Glutamatergic neuron (in vitro differentiated cells): ENCODE measurements at regions not wholly inside any gene's neighbourhood (a gene's known extent, or its start where the extent isn't known, plus 50 kb on each side); places are given as distances from the start of the nearest gene placed in this dataset.

ENCODE experiments used
- DNase-seq: peaks from one replicate; pipeline ENCODE4 v3.0.0; 2022
- H3K27ac Mint-ChIP-seq: one replicate; pipeline ENCODE4 v1.8.0; 2020; ENCODE audit warnings: mild to moderate bottlenecking, mixed read lengths, inconsistent platforms; ENCODE audit not compliant: unreplicated experiment
- H3K27me3 Mint-ChIP-seq: one replicate; pipeline ENCODE4 v1.8.0; 2020; ENCODE audit warnings: mild to moderate bottlenecking, moderate library complexity, mixed read lengths, inconsistent platforms; ENCODE audit not compliant: unreplicated experiment
- H3K36me3 Mint-ChIP-seq: one replicate; pipeline ENCODE4 v1.8.0; 2020; ENCODE audit warnings: mild to moderate bottlenecking, mixed read lengths, inconsistent platforms; ENCODE audit not compliant: unreplicated experiment
- H3K4me1 Mint-ChIP-seq: one replicate; pipeline ENCODE4 v1.8.0; 2020; ENCODE audit warnings: mild to moderate bottlenecking, low read depth, mixed read lengths, inconsistent platforms; ENCODE audit not compliant: unreplicated experiment
- H3K4me3 Mint-ChIP-seq: one replicate; pipeline ENCODE4 v1.8.0; 2020; ENCODE audit warnings: mild to moderate bottlenecking, mixed read lengths, inconsistent platforms; ENCODE audit not compliant: unreplicated experiment
- H3K9me3 Mint-ChIP-seq: one replicate; pipeline ENCODE4 v1.8.0; 2020; ENCODE audit warnings: mild to moderate bottlenecking, moderate library complexity, mixed read lengths, inconsistent platforms; ENCODE audit not compliant: unreplicated experiment
- CTCF ChIP-seq: fragments of 200-600 bp; sonication (generic); IDR thresholded peaks from one replicate; pipeline ENCODE4 v1.5.0; 2021; ENCODE audit not compliant: partially characterized antibody, unreplicated experiment

- H3K4me1 Mint-ChIP-seq, result no peaks in the 10 kb centered on the region
- peaks cover 5% of the 10 kb centered on the region for H3K36me3 Mint-ChIP-seq
- no peaks in the 10 kb centered on the region for H3K9me3 Mint-ChIP-seq
Observed at GRCh38 chr4:38255572-38255971, 295.4 kb downstream of the PTTG2 start.

GRCh38 chr4:38266616-38267015 is 306.4 kb downstream of the PTTG2 start:
- Mint-ChIP-seq H3K4me1 (no peaks in the 10 kb centered on the region), H3K27me3 (no peaks in the 10 kb centered on the region), H3K4me3 (no peak overlapping the region), H3K9me3 (peaks cover 1% of the 10 kb centered on the region), H3K36me3 (no peaks in the 10 kb centered on the region), H3K27ac (peak overlapping the region; percentile 43)
- TF ChIP-seq CTCF, result no peak
- DNase-seq, result no peak

More at GRCh38 chr4:38255572-38255971, 295.4 kb downstream of the PTTG2 start:
- Mint-ChIP-seq H3K4me3 (no peak overlapping the region), H3K27me3 (no peaks in the 10 kb centered on the region), H3K27ac (no peak overlapping the region)
- DNase-seq, result no peak
- TF ChIP-seq CTCF, result no peak

GRCh38 chr4:38268108-38268820 is 308.1 kb downstream of the PTTG2 start:
- TF ChIP-seq CTCF, result no peak
- H3K36me3 Mint-ChIP-seq, result no peaks in the 10 kb centered on the region
- H3K27me3 Mint-ChIP-seq, result no peaks in the 10 kb centered on the region
- peaks cover 1% of the 10 kb centered on the region for H3K9me3 Mint-ChIP-seq
- H3K4me3 Mint-ChIP-seq, result no peak overlapping the region
- no peak for DNase-seq
- H3K27ac Mint-ChIP-seq, result no peak overlapping the region
- H3K4me1 Mint-ChIP-seq, result no peaks in the 10 kb centered on the region

- no peak overlapping the region for H3K27ac Mint-ChIP-seq
- H3K9me3 Mint-ChIP-seq, result peaks cover 1% of the 10 kb centered on the region
- DNase-seq, result no peak
- H3K4me1 Mint-ChIP-seq, result no peaks in the 10 kb centered on the region
- no peaks in the 10 kb centered on the region for H3K27me3 Mint-ChIP-seq
- no peak for TF ChIP-seq CTCF
- H3K4me3 Mint-ChIP-seq, result no peak overlapping the region
- H3K36me3 Mint-ChIP-seq, result no peaks in the 10 kb centered on the region
Observed at GRCh38 chr4:38268837-38269236, 308.6 kb downstream of the PTTG2 start.

- no peak for TF ChIP-seq CTCF
- Mint-ChIP-seq H3K36me3 (no peaks in the 10 kb centered on the region), H3K9me3 (peaks cover 1% of the 10 kb centered on the region), H3K27me3 (no peaks in the 10 kb centered on the region), H3K4me3 (no peak overlapping the region), H3K27ac (no peak overlapping the region), H3K4me1 (no peaks in the 10 kb centered on the region)
- DNase-seq, result no peak
Observed at GRCh38 chr4:38273407-38273806, 313.2 kb downstream of the PTTG2 start.
